ENCODE measurements at regions not wholly inside any gene's neighbourhood (a gene's known extent, or its start where the extent isn't known, plus 50 kb on each side); places are given as distances from the start of the nearest gene placed in this dataset.

DNA sequence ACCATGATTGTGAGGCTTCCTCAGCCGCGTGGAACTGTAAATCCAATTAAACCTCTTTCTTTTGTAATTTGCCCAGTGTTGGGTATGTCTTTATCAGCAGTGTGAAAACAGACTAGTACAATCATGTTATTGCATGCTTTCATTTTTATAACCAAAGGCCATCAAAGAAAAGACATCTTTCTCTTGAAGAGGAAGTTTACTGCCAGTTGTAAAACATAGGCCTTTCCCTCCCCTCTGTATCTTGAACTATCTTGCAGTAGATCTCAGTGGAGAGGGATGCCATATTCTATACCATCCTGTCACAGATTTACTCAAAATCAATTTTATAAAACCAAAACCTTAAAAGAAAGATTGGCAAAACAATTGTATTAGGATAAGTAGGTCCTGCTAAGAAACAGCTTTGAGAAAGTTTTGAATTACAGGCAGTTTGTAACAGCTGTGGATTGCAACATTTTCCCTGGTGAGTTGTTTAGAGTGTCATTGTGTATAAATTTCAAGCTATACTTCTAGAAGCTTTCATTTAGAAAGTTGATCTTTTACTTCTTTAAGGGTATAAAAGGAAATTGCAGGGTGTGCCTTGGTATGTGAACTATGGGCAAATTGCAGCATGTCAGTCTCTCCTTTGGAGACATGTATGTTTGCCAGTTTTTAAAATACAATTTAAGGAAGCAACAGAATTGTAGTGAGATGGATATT, 128.0 kb downstream of the ATP23 start:
- no peaks in the 10 kb centered on the region for H4K20me1 ChIP-seq (ENCODE audit: insufficient read depth, low read length)
- H3K9me3 ChIP-seq (replicated peaks in 1 of 2; ENCODE audit: control insufficient read depth in 1 of 2, insufficient read depth in 1 of 2, low read length in 2 of 2) = no peaks in the 10 kb centered on the region
- no peak overlapping the region for H3K9ac ChIP-seq (ENCODE audit: insufficient read depth, low read length, poor library complexity, severe bottlenecking)
- Mint-ChIP-seq H3K4me3 (no peak overlapping the region), H3K27ac (peak overlapping the region in 1 of 7 donors; percentile 27), H3K27me3 (ENCODE audit: low read depth in 3 of 3) (no peaks in the 10 kb centered on the region), H3K4me1 (peaks cover 13% of the 10 kb centered on the region), H3K9me3 (peaks cover 0 to 15% (median 5%) of the 10 kb centered on the region in 7 donors), H3K36me3 (no peaks in the 10 kb centered on the region)
- no peaks in the 10 kb centered on the region for H3K79me2 ChIP-seq (ENCODE audit: insufficient read depth, low read length)
- no CpG with 5 or more reads among the region's 2 CpGs for WGBS (ENCODE audit: insufficient coverage)
- peaks cover 0 to 4% of the 10 kb centered on the region in 2 donors for H3K4me1 ChIP-seq (ENCODE audit: control insufficient read depth in 1 of 2, insufficient read depth in 2 of 2, low read length in 2 of 2)
- no peak overlapping the region for H3K4me3 ChIP-seq (replicated peaks in 1 of 3; ENCODE audit: low read depth in 2 of 3, low read length in 3 of 3)
- no peak overlapping the region for H3K27ac ChIP-seq (ENCODE audit: low read depth in 1 of 2, low read length in 2 of 2)
- H3K27me3 ChIP-seq (ENCODE audit: control insufficient read depth in 2 of 2, insufficient read depth in 2 of 2, low read length in 2 of 2) = no peaks in the 10 kb centered on the region
- DNase-seq = no peak
- H3K36me3 ChIP-seq (replicated peaks in 1 of 2; ENCODE audit: control insufficient read depth in 1 of 2, insufficient read depth in 2 of 2, low read length in 2 of 2) = no peaks in the 10 kb centered on the region
- H3K4me2 ChIP-seq (replicated peaks; ENCODE audit: extremely low read depth, low read length, poor library complexity, severe bottlenecking) = no peak overlapping the region
- intact Hi-C loops (cut with micrococcal nuclease) = no loop called here
- TF ChIP-seq, protein P1, sequence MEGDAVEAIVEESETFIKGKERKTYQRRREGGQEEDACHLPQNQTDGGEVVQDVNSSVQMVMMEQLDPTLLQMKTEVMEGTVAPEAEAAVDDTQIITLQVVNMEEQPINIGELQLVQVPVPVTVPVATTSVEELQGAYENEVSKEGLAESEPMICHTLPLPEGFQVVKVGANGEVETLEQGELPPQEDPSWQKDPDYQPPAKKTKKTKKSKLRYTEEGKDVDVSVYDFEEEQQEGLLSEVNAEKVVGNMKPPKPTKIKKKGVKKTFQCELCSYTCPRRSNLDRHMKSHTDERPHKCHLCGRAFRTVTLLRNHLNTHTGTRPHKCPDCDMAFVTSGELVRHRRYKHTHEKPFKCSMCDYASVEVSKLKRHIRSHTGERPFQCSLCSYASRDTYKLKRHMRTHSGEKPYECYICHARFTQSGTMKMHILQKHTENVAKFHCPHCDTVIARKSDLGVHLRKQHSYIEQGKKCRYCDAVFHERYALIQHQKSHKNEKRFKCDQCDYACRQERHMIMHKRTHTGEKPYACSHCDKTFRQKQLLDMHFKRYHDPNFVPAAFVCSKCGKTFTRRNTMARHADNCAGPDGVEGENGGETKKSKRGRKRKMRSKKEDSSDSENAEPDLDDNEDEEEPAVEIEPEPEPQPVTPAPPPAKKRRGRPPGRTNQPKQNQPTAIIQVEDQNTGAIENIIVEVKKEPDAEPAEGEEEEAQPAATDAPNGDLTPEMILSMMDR (IDR thresholded peaks at IDR 0.05) = no peak
- H2AFZ ChIP-seq (ENCODE audit: insufficient read depth, low read depth, low read length, poor library complexity, severe bottlenecking) = no peak overlapping the region

DNA sequence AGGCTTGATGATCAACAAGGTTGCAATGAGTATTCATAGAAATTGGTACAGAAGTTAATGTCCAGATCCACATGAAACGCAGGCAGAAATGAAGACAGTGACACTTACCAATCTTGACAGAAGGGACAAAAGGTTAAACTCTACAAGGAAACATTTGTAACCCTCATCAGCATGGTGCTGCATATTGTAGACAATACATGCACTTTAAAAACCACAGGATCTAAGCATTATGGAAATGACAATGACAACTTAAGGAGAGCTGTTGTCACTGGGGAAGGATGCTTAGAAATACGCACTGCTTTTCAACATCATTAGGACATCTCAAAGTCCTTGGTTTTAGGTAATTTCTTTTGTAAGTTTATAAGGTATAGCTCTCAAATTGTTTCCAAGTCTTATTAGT, 130.6 kb downstream of the ATP23 start:
- H3K79me2 ChIP-seq (ENCODE audit: insufficient read depth, low read length) = no peaks in the 10 kb centered on the region
- H3K4me2 ChIP-seq (replicated peaks; ENCODE audit: extremely low read depth, low read length, poor library complexity, severe bottlenecking) = no peak overlapping the region
- no peak overlapping the region for H3K4me3 ChIP-seq (replicated peaks in 1 of 3; ENCODE audit: low read depth in 2 of 3, low read length in 3 of 3)
- no peaks in the 10 kb centered on the region for H3K9me3 ChIP-seq (replicated peaks in 1 of 2; ENCODE audit: control insufficient read depth in 1 of 2, insufficient read depth in 1 of 2, low read length in 2 of 2)
- intact Hi-C loops (cut with micrococcal nuclease) = no loop called here
- TF ChIP-seq, protein P1 (IDR thresholded peaks at IDR 0.05) = no peak
- no peak overlapping the region for H3K4me3 Mint-ChIP-seq
- H3K4me1 ChIP-seq (ENCODE audit: control insufficient read depth in 1 of 2, insufficient read depth in 2 of 2, low read length in 2 of 2) = peaks cover 0 to 4% of the 10 kb centered on the region in 2 donors
- no peaks in the 10 kb centered on the region for H3K36me3 ChIP-seq (replicated peaks in 1 of 2; ENCODE audit: control insufficient read depth in 1 of 2, insufficient read depth in 2 of 2, low read length in 2 of 2)
- peaks cover 0 to 15% (median 5%) of the 10 kb centered on the region in 7 donors for H3K9me3 Mint-ChIP-seq
- H3K4me1 Mint-ChIP-seq = peaks cover 13% of the 10 kb centered on the region
- WGBS (ENCODE audit: insufficient coverage) = no CpG with 5 or more reads among the region's 2 CpGs
- H3K27ac ChIP-seq (ENCODE audit: low read depth in 1 of 2, low read length in 2 of 2) = no peak overlapping the region
- H3K27me3 Mint-ChIP-seq (ENCODE audit: low read depth in 3 of 3) = no peaks in the 10 kb centered on the region
- no peak overlapping the region for H3K9ac ChIP-seq (ENCODE audit: insufficient read depth, low read length, poor library complexity, severe bottlenecking)
- DNase-seq = no peak
- H3K27ac Mint-ChIP-seq = no peak overlapping the region
- H3K36me3 Mint-ChIP-seq = no peaks in the 10 kb centered on the region
- no peak overlapping the region for H2AFZ ChIP-seq (ENCODE audit: insufficient read depth, low read depth, low read length, poor library complexity, severe bottlenecking)
- no peaks in the 10 kb centered on the region for H3K27me3 ChIP-seq (ENCODE audit: control insufficient read depth in 2 of 2, insufficient read depth in 2 of 2, low read length in 2 of 2)
- H4K20me1 ChIP-seq (ENCODE audit: insufficient read depth, low read length) = no peaks in the 10 kb centered on the region

All from CD14-positive monocyte (primary cell).